ENCODE measurements at regions not wholly inside any gene's neighbourhood (a gene's known extent, or its start where the extent isn't known, plus 50 kb on each side); places are given as distances from the start of the nearest gene placed in this dataset.
"Not testable (repeated sequence)": the region's sequence is repeated elsewhere in the genome, so short reads cannot be mapped to it uniquely, and the experiment has no call there.

DNA sequence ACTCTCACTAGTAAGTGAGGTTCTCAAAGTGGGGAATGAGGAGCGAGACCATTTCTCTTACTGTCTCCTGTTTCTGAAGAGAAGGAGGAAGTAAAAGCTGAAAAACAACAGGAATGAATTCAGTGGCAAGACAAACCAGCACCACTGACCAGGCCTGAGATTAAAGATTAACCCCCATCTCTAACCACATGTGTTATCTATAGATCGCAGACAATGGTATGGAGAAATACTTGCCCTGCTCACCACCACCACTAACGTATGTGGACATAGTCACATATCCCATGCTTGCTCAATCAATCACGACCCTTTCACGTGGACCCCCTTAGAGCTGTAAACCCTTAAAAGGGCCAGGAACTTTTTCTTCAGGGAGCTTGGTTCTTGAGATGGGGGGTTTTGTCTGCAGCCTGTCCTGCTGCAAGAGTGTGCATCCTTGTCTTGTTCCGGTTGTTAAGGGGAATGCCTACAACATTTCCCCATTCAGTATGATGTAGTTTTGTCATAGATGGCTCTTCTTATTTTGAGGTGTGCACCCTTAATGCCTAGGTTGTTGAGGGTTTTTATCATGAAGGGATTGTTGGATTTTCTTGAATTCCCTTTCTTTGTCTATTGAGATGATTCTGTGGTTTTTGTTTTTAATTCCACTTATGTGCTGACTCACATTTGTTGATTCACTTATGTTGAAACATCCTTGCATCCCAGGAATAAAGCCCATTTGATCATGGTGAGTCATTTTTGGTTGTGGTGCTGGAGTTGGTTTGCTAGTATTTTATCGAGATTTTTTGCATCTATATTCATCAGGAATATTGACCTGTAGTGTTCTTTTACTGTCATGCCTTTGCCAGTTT lies 698.8 kb upstream of the LMO3 start:
- TF ChIP-seq, protein P1, sequence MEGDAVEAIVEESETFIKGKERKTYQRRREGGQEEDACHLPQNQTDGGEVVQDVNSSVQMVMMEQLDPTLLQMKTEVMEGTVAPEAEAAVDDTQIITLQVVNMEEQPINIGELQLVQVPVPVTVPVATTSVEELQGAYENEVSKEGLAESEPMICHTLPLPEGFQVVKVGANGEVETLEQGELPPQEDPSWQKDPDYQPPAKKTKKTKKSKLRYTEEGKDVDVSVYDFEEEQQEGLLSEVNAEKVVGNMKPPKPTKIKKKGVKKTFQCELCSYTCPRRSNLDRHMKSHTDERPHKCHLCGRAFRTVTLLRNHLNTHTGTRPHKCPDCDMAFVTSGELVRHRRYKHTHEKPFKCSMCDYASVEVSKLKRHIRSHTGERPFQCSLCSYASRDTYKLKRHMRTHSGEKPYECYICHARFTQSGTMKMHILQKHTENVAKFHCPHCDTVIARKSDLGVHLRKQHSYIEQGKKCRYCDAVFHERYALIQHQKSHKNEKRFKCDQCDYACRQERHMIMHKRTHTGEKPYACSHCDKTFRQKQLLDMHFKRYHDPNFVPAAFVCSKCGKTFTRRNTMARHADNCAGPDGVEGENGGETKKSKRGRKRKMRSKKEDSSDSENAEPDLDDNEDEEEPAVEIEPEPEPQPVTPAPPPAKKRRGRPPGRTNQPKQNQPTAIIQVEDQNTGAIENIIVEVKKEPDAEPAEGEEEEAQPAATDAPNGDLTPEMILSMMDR (IDR thresholded peaks at IDR 0.05; ENCODE audit: insufficient read depth, missing control alignments), result no peak
- DNase-seq (ENCODE audit: insufficient read length, low spot score), result no peak
- no peak for FAIRE-seq

GRCh38 chr12:17302001-17302400 lies 696.0 kb upstream of the LMO3 start:
- DNase-seq (ENCODE audit: insufficient read length, low spot score) (no peak), FAIRE-seq (no peak)
- TF ChIP-seq, protein P1 (IDR thresholded peaks at IDR 0.05; ENCODE audit: insufficient read depth, missing control alignments), result no peak

DNA sequence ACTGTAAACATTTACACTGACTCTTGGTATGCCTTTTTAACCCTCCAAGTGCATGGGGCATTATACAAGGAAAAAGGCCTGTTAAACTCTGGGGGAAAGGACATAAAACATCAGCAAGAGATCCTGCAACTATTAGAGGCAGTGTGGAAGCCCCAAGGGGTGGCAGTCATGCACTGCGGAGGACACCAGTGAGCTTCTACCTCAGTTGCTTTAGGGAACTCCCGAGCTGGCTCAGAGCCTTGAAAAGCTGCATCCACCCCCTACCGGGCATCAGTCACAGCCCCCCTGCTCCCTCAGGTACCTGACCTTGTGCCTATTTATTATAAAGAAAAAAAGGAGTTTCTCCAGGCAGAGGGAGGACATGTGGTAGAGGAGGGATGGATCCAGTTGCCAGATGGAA lies 695.6 kb upstream of the LMO3 start:
- no peak for FAIRE-seq
- DNase-seq (ENCODE audit: insufficient read length, low spot score), result no peak
- TF ChIP-seq, protein P1 (IDR thresholded peaks at IDR 0.05; ENCODE audit: insufficient read depth, missing control alignments), result no peak

DNA sequence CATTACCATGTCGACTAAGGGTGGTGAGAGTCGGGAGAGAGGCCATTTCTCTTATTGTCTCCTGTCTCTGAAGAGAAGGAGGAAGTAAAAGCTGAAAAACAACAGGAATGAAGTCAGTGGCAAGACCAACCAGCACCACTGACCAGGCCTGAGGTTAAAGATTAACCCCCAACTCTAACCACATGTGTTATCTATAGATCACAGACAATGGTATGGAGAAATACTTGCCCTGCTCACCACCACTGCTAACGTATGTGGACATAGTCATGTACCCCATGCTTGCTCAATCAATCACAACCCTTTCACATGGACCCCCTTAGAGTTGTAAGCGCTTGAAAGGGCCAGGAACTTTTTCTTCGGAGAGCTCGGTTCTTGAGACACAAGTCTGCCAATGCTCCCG lies 690.9 kb upstream of the LMO3 start:
- DNase-seq (ENCODE audit: insufficient read length, low spot score), result no peak
- TF ChIP-seq, protein P1 (IDR thresholded peaks at IDR 0.05; ENCODE audit: insufficient read depth, missing control alignments), result no peak
- no peak for FAIRE-seq

GRCh38 chr12:17286874-17287273 lies 680.9 kb upstream of the LMO3 start:
- FAIRE-seq (no peak), DNase-seq (ENCODE audit: insufficient read length, low spot score) (no peak)

DNA sequence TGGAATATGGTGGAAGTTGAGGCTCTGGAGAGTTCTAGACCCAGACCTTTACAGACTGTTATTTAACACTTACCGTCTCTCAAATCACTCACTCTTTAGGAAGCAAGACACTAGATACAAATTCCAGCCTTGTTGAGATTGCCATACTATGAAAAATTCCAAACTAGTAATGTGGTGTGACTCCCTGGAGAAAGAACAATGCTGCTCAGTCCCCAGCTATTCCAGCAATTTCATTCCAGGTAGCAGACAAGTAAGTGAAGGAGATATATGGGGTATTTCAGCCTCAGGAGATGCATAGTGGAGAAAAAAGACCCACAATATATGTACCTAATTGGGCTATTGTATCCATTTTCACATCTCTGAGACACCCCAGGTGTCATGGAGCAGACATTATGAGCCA lies 678.9 kb upstream of the LMO3 start:
- FAIRE-seq (no peak), DNase-seq (ENCODE audit: insufficient read length, low spot score) (no peak)
- TF ChIP-seq, protein P1 (IDR thresholded peaks at IDR 0.05; ENCODE audit: insufficient read depth, missing control alignments), result no peak

More at GRCh38 chr12:17286874-17287273, 680.9 kb upstream of the LMO3 start:
- TF ChIP-seq, protein P1 (IDR thresholded peaks at IDR 0.05; ENCODE audit: insufficient read depth, missing control alignments), result no peak

GRCh38 chr12:17283563-17283962 lies 677.6 kb upstream of the LMO3 start:
- DNase-seq (ENCODE audit: insufficient read length, low spot score) (no peak), FAIRE-seq (no peak)
- TF ChIP-seq, protein P1 (IDR thresholded peaks at IDR 0.05; ENCODE audit: insufficient read depth, missing control alignments), result no peak

DNA sequence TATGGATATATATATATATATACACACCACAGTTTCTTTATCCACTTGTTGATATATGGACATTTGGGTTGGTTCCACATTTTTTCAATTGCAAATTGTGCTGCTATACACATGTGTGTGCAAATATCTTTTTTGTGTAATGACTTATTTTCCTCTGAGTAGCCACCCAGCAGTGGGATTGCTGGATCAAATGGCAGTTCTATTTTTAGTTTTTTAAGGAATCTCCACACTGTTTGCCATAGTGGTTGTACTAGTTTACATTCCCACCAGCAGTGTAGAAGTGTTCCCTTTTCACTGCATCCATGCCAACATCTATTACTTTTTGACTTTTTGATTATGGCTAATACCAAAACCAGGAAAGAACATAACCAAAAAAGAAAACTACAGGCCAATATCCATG lies 676.2 kb upstream of the LMO3 start:
- FAIRE-seq; DNase-seq (ENCODE audit: insufficient read length, low spot score): not testable (repeated sequence)

Measured in D721Med (cell line).